ENCODE measurements at regions not wholly inside any gene's neighbourhood (a gene's known extent, or its start where the extent isn't known, plus 50 kb on each side); places are given as distances from the start of the nearest gene placed in this dataset.

GRCh38 chr12:77537663-77538062, 293.0 kb upstream of the NAV3 start:
- H3K4me3 Mint-ChIP-seq (ENCODE audit: low read depth, unreplicated experiment) = no peak overlapping the region
- BruUV-seq (replicated peaks) = no TSS peak
- H3K36me3 Mint-ChIP-seq (ENCODE audit: insufficient read depth, unreplicated experiment) = no peaks in the 10 kb centered on the region
- intact Hi-C loops (cut with micrococcal nuclease; ENCODE audit: unreplicated experiment) = no loop called here
- no peaks in the 10 kb centered on the region for H3K9me3 Mint-ChIP-seq (ENCODE audit: low read depth, unreplicated experiment)
- no peak for DNase-seq
- TF ChIP-seq, protein P1, sequence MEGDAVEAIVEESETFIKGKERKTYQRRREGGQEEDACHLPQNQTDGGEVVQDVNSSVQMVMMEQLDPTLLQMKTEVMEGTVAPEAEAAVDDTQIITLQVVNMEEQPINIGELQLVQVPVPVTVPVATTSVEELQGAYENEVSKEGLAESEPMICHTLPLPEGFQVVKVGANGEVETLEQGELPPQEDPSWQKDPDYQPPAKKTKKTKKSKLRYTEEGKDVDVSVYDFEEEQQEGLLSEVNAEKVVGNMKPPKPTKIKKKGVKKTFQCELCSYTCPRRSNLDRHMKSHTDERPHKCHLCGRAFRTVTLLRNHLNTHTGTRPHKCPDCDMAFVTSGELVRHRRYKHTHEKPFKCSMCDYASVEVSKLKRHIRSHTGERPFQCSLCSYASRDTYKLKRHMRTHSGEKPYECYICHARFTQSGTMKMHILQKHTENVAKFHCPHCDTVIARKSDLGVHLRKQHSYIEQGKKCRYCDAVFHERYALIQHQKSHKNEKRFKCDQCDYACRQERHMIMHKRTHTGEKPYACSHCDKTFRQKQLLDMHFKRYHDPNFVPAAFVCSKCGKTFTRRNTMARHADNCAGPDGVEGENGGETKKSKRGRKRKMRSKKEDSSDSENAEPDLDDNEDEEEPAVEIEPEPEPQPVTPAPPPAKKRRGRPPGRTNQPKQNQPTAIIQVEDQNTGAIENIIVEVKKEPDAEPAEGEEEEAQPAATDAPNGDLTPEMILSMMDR (IDR thresholded peaks at IDR 0.05; ENCODE audit: unreplicated experiment) = no peak
- CTCF ChIA-PET = no interaction called here
- H3K27me3 Mint-ChIP-seq (ENCODE audit: unreplicated experiment) = no peaks in the 10 kb centered on the region
- no peaks in the 10 kb centered on the region for H3K4me1 Mint-ChIP-seq (ENCODE audit: low read depth, unreplicated experiment)
- no peak overlapping the region for H3K27ac Mint-ChIP-seq (ENCODE audit: unreplicated experiment)

GRCh38 chr12:77535734-77536133, 295.0 kb upstream of the NAV3 start:
- no TSS peak for BruUV-seq (replicated peaks)
- no peak for DNase-seq
- Mint-ChIP-seq H3K4me3 (ENCODE audit: low read depth, unreplicated experiment) (no peak overlapping the region), H3K9me3 (ENCODE audit: low read depth, unreplicated experiment) (no peaks in the 10 kb centered on the region), H3K36me3 (ENCODE audit: insufficient read depth, unreplicated experiment) (no peaks in the 10 kb centered on the region), H3K27me3 (ENCODE audit: unreplicated experiment) (no peaks in the 10 kb centered on the region), H3K4me1 (ENCODE audit: low read depth, unreplicated experiment) (no peaks in the 10 kb centered on the region), H3K27ac (ENCODE audit: unreplicated experiment) (no peak overlapping the region)
- CTCF ChIA-PET = interaction anchor here (0.7 kb wide), 1 partner anchor 467 kb away, joined by 3 read pairs; no protein-coding TSS in a partner anchor
- intact Hi-C loops (cut with micrococcal nuclease; ENCODE audit: unreplicated experiment) = no loop called here
- TF ChIP-seq, protein P1 (IDR thresholded peaks at IDR 0.05; ENCODE audit: unreplicated experiment) = no peak

DNA sequence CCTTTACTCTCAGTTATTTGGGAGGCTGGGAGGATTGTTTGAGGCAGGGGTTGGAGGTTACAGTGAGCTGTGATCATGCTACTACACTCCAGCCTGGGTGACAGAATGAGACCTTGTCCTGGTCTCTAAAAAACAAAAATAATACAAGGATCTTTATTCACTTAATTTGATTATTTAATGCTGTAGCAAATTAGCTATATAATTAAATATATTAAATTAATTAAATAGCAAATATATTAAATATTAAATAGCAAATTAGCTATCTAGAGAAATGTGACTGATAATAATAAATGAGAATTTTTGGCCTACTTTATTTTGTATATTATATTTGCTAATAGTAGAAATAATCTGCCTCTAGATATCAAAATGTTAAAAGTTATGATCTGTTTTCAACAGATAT, 298.8 kb upstream of the NAV3 start:
- Mint-ChIP-seq H3K36me3 (ENCODE audit: insufficient read depth, unreplicated experiment) (no peaks in the 10 kb centered on the region), H3K9me3 (ENCODE audit: low read depth, unreplicated experiment) (no peaks in the 10 kb centered on the region), H3K4me3 (ENCODE audit: low read depth, unreplicated experiment) (no peak overlapping the region), H3K27me3 (ENCODE audit: unreplicated experiment) (no peaks in the 10 kb centered on the region), H3K4me1 (ENCODE audit: low read depth, unreplicated experiment) (no peaks in the 10 kb centered on the region), H3K27ac (ENCODE audit: unreplicated experiment) (no peak overlapping the region)
- TF ChIP-seq, protein P1 (IDR thresholded peaks at IDR 0.05; ENCODE audit: unreplicated experiment) = no peak
- intact Hi-C loops (cut with micrococcal nuclease; ENCODE audit: unreplicated experiment) = no loop called here
- no peak for DNase-seq
- CTCF ChIA-PET = interaction anchor here (0.6 kb wide), 1 partner anchor 247 kb away, joined by 4 read pairs; no protein-coding TSS in a partner anchor
- no TSS peak for BruUV-seq (replicated peaks)

- Mint-ChIP-seq H3K4me1 (ENCODE audit: low read depth, unreplicated experiment) (no peaks in the 10 kb centered on the region), H3K4me3 (ENCODE audit: low read depth, unreplicated experiment) (no peak overlapping the region), H3K36me3 (ENCODE audit: insufficient read depth, unreplicated experiment) (no peaks in the 10 kb centered on the region), H3K9me3 (ENCODE audit: low read depth, unreplicated experiment) (no peaks in the 10 kb centered on the region), H3K27me3 (ENCODE audit: unreplicated experiment) (no peaks in the 10 kb centered on the region), H3K27ac (ENCODE audit: unreplicated experiment) (no peak overlapping the region)
- CTCF ChIA-PET = no interaction called here
- TF ChIP-seq, protein P1 (IDR thresholded peaks at IDR 0.05; ENCODE audit: unreplicated experiment) = no peak
- DNase-seq = no peak
- no TSS peak for BruUV-seq (replicated peaks)
- intact Hi-C loops (cut with micrococcal nuclease; ENCODE audit: unreplicated experiment) = no loop called here
Observed at GRCh38 chr12:77522247-77522646, 308.4 kb upstream of the NAV3 start.
